DMS79 treated with DMSO at 0.1 percent for 48 hours (cell line): ENCODE measurements at regions not wholly inside any gene's neighbourhood (a gene's known extent, or its start where the extent isn't known, plus 50 kb on each side); places are given as distances from the start of the nearest gene placed in this dataset.

Source experiments
- DNase-seq: peaks from one replicate; lab custom pipeline; 2025; lab: John Stamatoyannopoulos, UW

- peak; percentile 30 for DNase-seq
These were observed 617.1 kb downstream of the SQOR start for GRCh38 chr15:46251903-46252302.

- DNase-seq, result no peak
These were observed 623.2 kb downstream of the SQOR start for GRCh38 chr15:46258056-46258455.

- DNase-seq, result no peak
These were observed 626.1 kb downstream of the SQOR start for GRCh38 chr15:46260937-46261336.

GRCh38 chr15:46265664-46266347, 631.0 kb downstream of the SQOR start:
- DNase-seq, result no peak

- DNase-seq, result no peak
These were observed 631.8 kb downstream of the SQOR start for GRCh38 chr15:46266661-46267060.

- DNase-seq, result no peak
These were observed 635.8 kb downstream of the SQOR start for GRCh38 chr15:46270481-46271147.

- DNase-seq, result no peak
These were observed 640.9 kb downstream of the SQOR start for GRCh38 chr15:46275701-46276100.

- DNase-seq, result no peak
These were observed 642.6 kb downstream of the SQOR start for GRCh38 chr15:46277451-46277850.

- peak; percentile 36 for DNase-seq
These were observed 643.2 kb downstream of the SQOR start for GRCh38 chr15:46278062-46278461.

- peak; percentile 38 for DNase-seq
These were observed 643.8 kb downstream of the SQOR start for GRCh38 chr15:46278486-46279090.

- peak; percentile 32 for DNase-seq
These were observed 646.1 kb downstream of the SQOR start for GRCh38 chr15:46280762-46281542.

GRCh38 chr15:46293550-46293949, 658.7 kb downstream of the SQOR start:
- DNase-seq, result no peak

- no peak for DNase-seq
These were observed 661.2 kb downstream of the SQOR start for GRCh38 chr15:46296002-46296401.

- DNase-seq, result peak; percentile 4
These were observed 662.0 kb downstream of the SQOR start for GRCh38 chr15:46296797-46297196.

- DNase-seq, result no peak
These were observed 662.9 kb downstream of the SQOR start for GRCh38 chr15:46297766-46298165.

- DNase-seq, result peak; percentile 18
These were observed 665.9 kb downstream of the SQOR start for GRCh38 chr15:46300716-46301115.

- peak; percentile 15 for DNase-seq
These were observed 666.5 kb downstream of the SQOR start for GRCh38 chr15:46301291-46301690.

- no peak for DNase-seq
These were observed 667.0 kb downstream of the SQOR start for GRCh38 chr15:46301826-46302225.

GRCh38 chr15:46304321-46304720, 669.5 kb downstream of the SQOR start:
- DNase-seq, result no peak

GRCh38 chr15:46307746-46308145, 672.9 kb downstream of the SQOR start:
- DNase-seq, result no peak

GRCh38 chr15:46309914-46310313, 675.1 kb downstream of the SQOR start:
- no peak for DNase-seq

GRCh38 chr15:46312133-46312740, 677.4 kb downstream of the SQOR start:
- DNase-seq, result peak; percentile 61
